Pancreas (tissue), 10 donors: ENCODE measurements at regions not wholly inside any gene's neighbourhood (a gene's known extent, or its start where the extent isn't known, plus 50 kb on each side); places are given as distances from the start of the nearest gene placed in this dataset.

Source experiments
- ATAC-seq, 4 donors: fragments of 200-7000 bp; cut with Tn5 transposase; one replicate each; pipeline versions ENCODE4 v1.8.0 to v1.9.1; 2020; ENCODE audit warnings: mild to moderate bottlenecking in 4 of 4, moderate library complexity in 4 of 4
- DNase-seq, 6 donors: peaks; one replicate each; pipeline ENCODE4 v3.0.0-alpha.2; 2020
- FAIRE-seq: peaks from 2 replicates; lab custom pipeline; 2012; peaks lifted over from hg19 to GRCh38; lab: Jason Lieb, UNC
- H3K27ac ChIP-seq, 4 donors: fragments of 200-600 bp; sonication (generic); 1 replicate in 3 of 4; 2 replicates in 1 of 4; pipeline versions ENCODE4 v1.5.0 to v1.8.0; 2020
- H3K27me3 ChIP-seq, 4 donors: fragments of 200-600 bp; one replicate each; pipeline ENCODE4 v1.8.0; 2021
- H3K36me3 ChIP-seq, 3 donors: fragments of 200-600 bp; sonication (generic) in 1 of 3; one replicate each; pipeline versions ENCODE4 v1.5.0 to v1.8.0; 2020 to 2021
- H3K4me1 ChIP-seq, 3 donors: fragments of 200-600 bp; one replicate each; pipeline ENCODE4 v1.8.0; 2021
- H3K4me3 ChIP-seq, 4 donors: fragments of 200-600 bp; sonication (generic) in 2 of 4; one replicate each; pipeline versions ENCODE4 v1.5.0 to v1.8.0; 2020 to 2021
- H3K9me3 ChIP-seq, 4 donors: fragments of 200-600 bp; one replicate each; pipeline ENCODE4 v1.8.0; 2021
- WGBS, 2 donors: extraction: QIAGEN DNeasy Blood & Tissue Kit; methylation state at CpG; one replicate each; pipeline ENCODE4 v1.1.7; 2013; 5-methylcytosine and 5-hydroxymethylcytosine counted together
- intact Hi-C, 3 donors: fragments of 100-400 bp; cut with DNase I; formaldehyde crosslinking; loops; one replicate each; pipeline versions ENCODE4 v1.11.1 to v1.14.2; 2022
- TF ChIP-seq, protein P1 (sequence below), 4 donors: fragments of 200-600 bp; sonication (generic) in 3 of 4; IDR thresholded peaks; one replicate each; pipeline versions ENCODE4 v1.5.0 to v1.8.0; 2021; ENCODE audit warnings: antibody characterized with exemption in 4 of 4
- donor health status: healthy with polysubstance abuse.
- donor health status: DM: no; HTN: no; CAD: no; lungs with moderate emphysema.
- donor health status: DM: no; HTN: no; CAD: no.
- donor health status: control.
- donor health status: control.
- donor health status: Bipolar disorder and iron deficiency.
- donor health status: DM: yes; HTN: yes; CAD: no.
- donor health status: DM: no; HTN: no; CAD: no.
- donor health status: DM: no; HTN: no; CAD: no.
- donor health status: DM: yes; HTN: yes; CAD: no.

DNA sequence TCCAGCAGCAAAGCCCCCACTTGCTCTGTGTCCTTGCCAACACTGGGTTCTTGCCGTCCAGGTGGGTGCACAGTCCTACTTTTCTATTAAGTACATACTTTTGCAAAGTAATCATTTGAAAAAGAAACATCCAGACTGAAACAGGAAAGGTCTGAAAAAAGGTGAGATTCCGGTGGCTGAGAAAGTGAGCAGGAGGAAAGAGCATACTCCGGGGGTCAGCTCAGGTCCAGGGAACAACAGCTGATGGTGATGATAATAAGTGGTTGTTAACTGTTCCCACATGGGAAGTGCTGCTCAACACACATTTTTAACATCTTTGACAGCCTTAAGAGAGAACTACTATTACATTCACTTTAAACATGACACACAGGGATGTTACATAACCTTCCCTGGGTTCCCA lies 86.1 kb upstream of the UXS1 start:
- Histone ChIP-seq H3K4me1 (peaks cover 0 to 6% (median 0%) of the 10 kb centered on the region in 3 donors), H3K4me3 (no peak overlapping the region), H3K9me3 (no peaks in the 10 kb centered on the region), H3K27ac (no peak overlapping the region), H3K27me3 (no peaks in the 10 kb centered on the region), H3K36me3 (no peaks in the 10 kb centered on the region)
- TF ChIP-seq, protein P1, sequence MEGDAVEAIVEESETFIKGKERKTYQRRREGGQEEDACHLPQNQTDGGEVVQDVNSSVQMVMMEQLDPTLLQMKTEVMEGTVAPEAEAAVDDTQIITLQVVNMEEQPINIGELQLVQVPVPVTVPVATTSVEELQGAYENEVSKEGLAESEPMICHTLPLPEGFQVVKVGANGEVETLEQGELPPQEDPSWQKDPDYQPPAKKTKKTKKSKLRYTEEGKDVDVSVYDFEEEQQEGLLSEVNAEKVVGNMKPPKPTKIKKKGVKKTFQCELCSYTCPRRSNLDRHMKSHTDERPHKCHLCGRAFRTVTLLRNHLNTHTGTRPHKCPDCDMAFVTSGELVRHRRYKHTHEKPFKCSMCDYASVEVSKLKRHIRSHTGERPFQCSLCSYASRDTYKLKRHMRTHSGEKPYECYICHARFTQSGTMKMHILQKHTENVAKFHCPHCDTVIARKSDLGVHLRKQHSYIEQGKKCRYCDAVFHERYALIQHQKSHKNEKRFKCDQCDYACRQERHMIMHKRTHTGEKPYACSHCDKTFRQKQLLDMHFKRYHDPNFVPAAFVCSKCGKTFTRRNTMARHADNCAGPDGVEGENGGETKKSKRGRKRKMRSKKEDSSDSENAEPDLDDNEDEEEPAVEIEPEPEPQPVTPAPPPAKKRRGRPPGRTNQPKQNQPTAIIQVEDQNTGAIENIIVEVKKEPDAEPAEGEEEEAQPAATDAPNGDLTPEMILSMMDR (IDR thresholded peaks at IDR 0.05): no peak
- 23 to 37% methylated on average over 3 of the region's 3 CpGs for WGBS, 2 donors
- FAIRE-seq (no peak), ATAC-seq (no peak), DNase-seq (no peak)
- intact Hi-C loops: no loop called here

DNA sequence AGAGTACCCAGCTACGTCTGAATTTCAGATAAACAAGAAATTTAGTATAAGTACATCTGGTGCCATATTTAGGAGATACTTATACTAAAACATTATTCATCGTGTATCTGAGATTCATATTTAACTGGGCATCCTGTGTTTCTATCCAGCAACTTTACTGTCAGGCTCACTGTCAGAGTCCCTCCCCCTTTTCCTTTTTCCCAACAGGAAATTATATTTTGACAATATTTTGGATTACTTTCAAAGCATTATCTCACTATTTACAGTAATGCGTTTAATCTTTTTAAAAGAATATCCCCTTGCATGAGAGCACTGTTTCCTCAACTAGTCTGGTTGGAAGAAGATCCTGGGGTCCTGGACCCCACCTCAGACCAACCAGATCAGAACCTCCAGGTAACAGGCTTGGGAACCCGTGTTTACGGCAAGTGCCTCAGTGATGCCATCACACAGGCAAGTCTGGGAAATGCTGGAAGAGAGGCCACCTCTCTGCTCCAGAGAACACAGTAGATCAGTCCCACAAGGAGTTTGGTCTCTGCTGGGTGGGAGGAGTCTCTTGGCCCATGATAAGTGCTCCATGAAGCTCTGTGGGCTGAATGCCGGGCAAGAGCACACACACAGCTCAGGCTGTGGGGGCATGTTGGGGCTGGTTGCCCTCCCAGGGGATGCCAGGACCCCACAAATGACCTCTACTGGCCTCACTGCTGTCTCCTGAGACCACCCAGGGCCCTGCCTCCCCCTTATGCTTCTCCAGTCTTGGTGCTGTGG lies 84.2 kb upstream of the UXS1 start:
- TF ChIP-seq, protein P1 (IDR thresholded peaks at IDR 0.05): no peak
- H3K36me3 ChIP-seq: no peaks in the 10 kb centered on the region
- H3K27ac ChIP-seq: no peak overlapping the region
- FAIRE-seq: no peak
- 71 to 72% methylated on average over 6 of the region's 6 CpGs for WGBS, 2 donors
- intact Hi-C loops: no loop called here
- no peak overlapping the region for H3K4me3 ChIP-seq
- peak in 1 of 4 donors; percentile 30 for ATAC-seq
- H3K4me1 ChIP-seq: peaks cover 0 to 6% (median 0%) of the 10 kb centered on the region in 3 donors
- H3K27me3 ChIP-seq: no peaks in the 10 kb centered on the region
- DNase-seq: no peak
- H3K9me3 ChIP-seq: no peaks in the 10 kb centered on the region

DNA sequence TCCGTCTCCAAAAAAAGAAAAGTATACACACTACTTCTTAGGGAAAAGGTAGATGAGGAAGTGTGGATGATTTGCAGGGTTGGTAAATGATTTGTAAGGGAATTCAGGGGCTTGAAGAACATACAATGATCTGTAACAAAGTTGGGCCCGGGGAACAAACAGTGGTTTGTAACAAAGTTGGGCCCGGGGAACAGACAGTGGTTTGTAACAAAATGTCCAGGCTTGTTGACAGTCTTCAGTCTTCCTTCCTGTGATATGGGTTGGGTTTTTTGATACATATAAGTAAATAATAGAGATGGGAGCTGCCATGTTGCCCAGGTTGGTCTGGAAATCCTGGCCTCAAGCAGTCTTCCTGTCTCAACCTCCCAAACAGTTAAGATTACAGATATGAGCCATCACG lies 83.3 kb upstream of the UXS1 start:
- FAIRE-seq (no peak), DNase-seq (no peak), ATAC-seq (no peak)
- Histone ChIP-seq H3K36me3 (no peaks in the 10 kb centered on the region), H3K27ac (no peak overlapping the region), H3K9me3 (no peaks in the 10 kb centered on the region), H3K4me3 (no peak overlapping the region), H3K27me3 (no peaks in the 10 kb centered on the region), H3K4me1 (peaks cover 0 to 6% (median 0%) of the 10 kb centered on the region in 3 donors)
- intact Hi-C loops: no loop called here
- WGBS, 2 donors: 92 to 95% methylated on average over 4 of the region's 4 CpGs
- TF ChIP-seq, protein P1 (IDR thresholded peaks at IDR 0.05): no peak

DNA sequence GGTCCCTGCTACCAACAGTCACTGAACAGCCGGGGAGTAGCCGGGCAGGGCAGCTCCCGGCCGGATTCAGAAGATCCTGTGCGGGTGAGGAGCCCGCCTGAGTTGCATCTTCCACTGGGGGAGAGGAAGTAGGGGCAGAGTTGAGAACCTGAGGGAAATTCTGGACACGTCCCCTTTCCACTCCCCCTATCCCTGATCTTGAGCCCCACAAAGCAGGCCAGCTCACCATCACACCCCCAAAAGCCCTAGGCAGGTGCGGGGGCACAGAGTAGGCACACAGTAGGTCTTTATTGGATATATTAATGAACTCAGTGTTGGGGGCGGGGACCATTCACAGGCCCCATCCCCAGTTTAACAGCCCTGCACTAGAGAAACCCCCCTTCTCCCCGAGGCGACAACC lies 81.9 kb upstream of the UXS1 start:
- H3K36me3 ChIP-seq: no peaks in the 10 kb centered on the region
- ATAC-seq: no peak

More for the DNA sequence above, 81.9 kb upstream of the UXS1 start:
- Histone ChIP-seq H3K27ac (no peak overlapping the region), H3K4me1 (peaks cover 0 to 6% (median 0%) of the 10 kb centered on the region in 3 donors), H3K4me3 (no peak overlapping the region), H3K27me3 (no peaks in the 10 kb centered on the region), H3K9me3 (no peaks in the 10 kb centered on the region)
- TF ChIP-seq, protein P1 (IDR thresholded peaks at IDR 0.05): no peak
- intact Hi-C loops: no loop called here
- WGBS, 2 donors: 94 to 96% methylated on average over 11 of the region's 11 CpGs
- DNase-seq (no peak), FAIRE-seq (no peak)
